OCI-LY7 (cell line): ENCODE measurements at regions not wholly inside any gene's neighbourhood (a gene's known extent, or its start where the extent isn't known, plus 50 kb on each side); places are given as distances from the start of the nearest gene placed in this dataset.

ENCODE experiments used
- BruUV-seq: library from RNA; stranded (reverse); fragments of 400-500 nt; replicated peaks from 2 replicates; lab custom pipeline; 2021; lab: Mats Ljungman, UMichigan
- CTCF ChIA-PET: fragments of 300-600 bp; sonication (Branson Sonifier 250); formaldehyde crosslinking; loops from one replicate; lab custom pipeline; 2022; ENCODE audit warnings: antibody characterized with exemption; ENCODE audit not compliant: unreplicated experiment; lab: Charles Lee
- POLR2A ChIA-PET: fragments of 300-600 bp; sonication (Branson Sonifier 250); formaldehyde crosslinking; loops from one replicate; lab custom pipeline; 2022; ENCODE audit warnings: antibody characterized with exemption; lab: Charles Lee
- DNase-seq: peaks from one replicate; pipeline ENCODE4 v3.0.0-alpha.2; 2015; ENCODE audit warnings: low spot score
- H2AFZ ChIP-seq: fragments of 200-600 bp; sonication (generic), shearing (Covaris generic); 2 replicates; pipeline ENCODE4 v1.6.1; 2014; ENCODE audit warnings: mild to moderate bottlenecking, antibody characterized with exemption, low read length, moderate library complexity
- H3K27ac ChIP-seq: fragments of 200-600 bp; sonication (generic); 2 replicates; pipeline ENCODE4 v1.5.1; 2014; ENCODE audit warnings: mixed run types, low read depth, mild to moderate bottlenecking, moderate library complexity, low read length, inconsistent platforms; ENCODE audit not compliant: poor library complexity, severe bottlenecking
- H3K36me3 ChIP-seq: fragments of 200-600 bp; sonication (generic); 2 replicates; pipeline ENCODE4 v1.6.1; 2014; ENCODE audit warnings: mild to moderate bottlenecking, antibody characterized with exemption, low read length, moderate library complexity, mixed read lengths; ENCODE audit not compliant: insufficient read depth
- H3K4me1 ChIP-seq: fragments of 200-600 bp; sonication (generic); 2 replicates; pipeline ENCODE4 v1.5.1; 2014; ENCODE audit warnings: mild to moderate bottlenecking, low read length; ENCODE audit not compliant: insufficient read depth, poor library complexity, severe bottlenecking
- H3K4me2 ChIP-seq: fragments of 200-600 bp; sonication (generic); 2 replicates; pipeline ENCODE4 v1.6.1; 2014; ENCODE audit warnings: mild to moderate bottlenecking, low read length
- H3K4me3 ChIP-seq: fragments of 200-600 bp; sonication (generic); 2 replicates; pipeline ENCODE4 v1.5.1; 2014; ENCODE audit warnings: mild to moderate bottlenecking, low read depth, low read length; ENCODE audit not compliant: poor library complexity, severe bottlenecking
- H3K79me2 ChIP-seq: fragments of 200-600 bp; sonication (generic); 2 replicates; pipeline ENCODE4 v1.6.1; 2016; ENCODE audit warnings: low read depth, mild to moderate bottlenecking, low read length, moderate library complexity, mixed read lengths; ENCODE audit not compliant: insufficient read depth
- H3K9me2 ChIP-seq: fragments of 200-600 bp; sonication (generic); 2 replicates; pipeline ENCODE4 v1.6.1; 2016; ENCODE audit warnings: mild to moderate bottlenecking, low read length, mixed read lengths; ENCODE audit not compliant: insufficient read depth
- H3K9me3 ChIP-seq: fragments of 200-600 bp; sonication (generic); 2 replicates; pipeline ENCODE4 v1.6.1; 2014; ENCODE audit warnings: mild to moderate bottlenecking, mixed run types, low read length, mixed read lengths
- H4K20me1 ChIP-seq: fragments of 200-600 bp; sonication (generic); 2 replicates; pipeline ENCODE4 v1.6.1; 2014; ENCODE audit warnings: mild to moderate bottlenecking, antibody characterized with exemption, low read length, moderate library complexity, mixed read lengths; ENCODE audit not compliant: insufficient read depth
- EZH2phosphoT487 ChIP-seq: fragments of 200-600 bp; sonication (generic); IDR thresholded peaks from 2 replicates; pipeline ENCODE4 v1.6.1; 2018; ENCODE audit warnings: low read depth, borderline replicate concordance, mild to moderate bottlenecking, mixed run types, antibody characterized with exemption, low read length, moderate library complexity, mixed read lengths
- intact Hi-C: fragments of 100-400 bp; cut with micrococcal nuclease; formaldehyde crosslinking; loops from one replicate; pipeline ENCODE4 v1.10.0; 2022; ENCODE audit not compliant: unreplicated experiment
- TF ChIP-seq, protein P1 (sequence below): fragments of 200-600 bp; sonication (generic); conservative IDR thresholded peaks from 2 replicates; pipeline ENCODE4 v1.5.1; 2014; ENCODE audit warnings: mild to moderate bottlenecking, antibody characterized with exemption, low read length, moderate library complexity, mixed read lengths

DNA sequence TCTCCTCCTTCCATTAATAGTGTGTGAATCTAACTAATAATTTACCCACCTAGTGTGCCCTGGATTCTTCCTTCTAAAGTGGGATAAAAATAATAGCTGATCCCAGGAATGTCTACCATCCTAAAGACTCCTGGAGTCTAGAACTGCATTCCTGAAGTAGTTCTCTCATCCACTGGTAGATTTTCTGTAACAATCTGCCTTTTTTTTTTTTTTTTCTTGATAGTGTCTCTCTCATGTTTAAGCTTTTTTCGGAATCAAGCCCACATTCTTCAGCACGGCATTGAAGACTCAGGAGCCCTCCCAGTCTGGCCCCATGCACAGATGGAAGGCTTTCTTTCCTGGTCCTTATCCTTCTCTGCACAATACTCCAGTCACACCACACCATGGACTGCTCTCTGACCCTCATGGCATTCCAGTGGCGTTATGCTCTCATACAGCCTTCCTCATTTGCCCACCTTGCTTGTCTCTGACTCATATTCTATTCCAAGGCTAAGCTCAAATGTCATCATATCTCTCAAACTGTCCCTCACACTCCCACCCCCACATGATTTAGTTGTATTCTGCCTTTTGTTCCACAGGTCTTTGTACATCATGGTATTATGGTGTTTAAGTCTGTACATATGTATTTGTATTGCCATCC lies 68.7 kb upstream of the FRY start:
- intact Hi-C loops, result no loop called here
- Histone ChIP-seq H4K20me1 (no peaks in the 10 kb centered on the region), H3K27ac (no peak overlapping the region), H2AFZ (no peak overlapping the region), H3K4me2 (no peak overlapping the region), H3K4me1 (no peaks in the 10 kb centered on the region), H3K9me3 (no peaks in the 10 kb centered on the region), H3K36me3 (no peaks in the 10 kb centered on the region), H3K9me2 (no peaks in the 10 kb centered on the region), H3K4me3 (no peak overlapping the region), H3K79me2 (no peaks in the 10 kb centered on the region)
- DNase-seq, result no peak
- no TSS peak for BruUV-seq
- CTCF ChIA-PET, result no interaction called here
- POLR2A ChIA-PET, result interaction anchor here (0.5 to 0.7 kb wide), 2 partner anchors 102 to 1667 kb away, joined by 3 to 4 read pairs; no protein-coding TSS in a partner anchor
- TF ChIP-seq, protein P1, sequence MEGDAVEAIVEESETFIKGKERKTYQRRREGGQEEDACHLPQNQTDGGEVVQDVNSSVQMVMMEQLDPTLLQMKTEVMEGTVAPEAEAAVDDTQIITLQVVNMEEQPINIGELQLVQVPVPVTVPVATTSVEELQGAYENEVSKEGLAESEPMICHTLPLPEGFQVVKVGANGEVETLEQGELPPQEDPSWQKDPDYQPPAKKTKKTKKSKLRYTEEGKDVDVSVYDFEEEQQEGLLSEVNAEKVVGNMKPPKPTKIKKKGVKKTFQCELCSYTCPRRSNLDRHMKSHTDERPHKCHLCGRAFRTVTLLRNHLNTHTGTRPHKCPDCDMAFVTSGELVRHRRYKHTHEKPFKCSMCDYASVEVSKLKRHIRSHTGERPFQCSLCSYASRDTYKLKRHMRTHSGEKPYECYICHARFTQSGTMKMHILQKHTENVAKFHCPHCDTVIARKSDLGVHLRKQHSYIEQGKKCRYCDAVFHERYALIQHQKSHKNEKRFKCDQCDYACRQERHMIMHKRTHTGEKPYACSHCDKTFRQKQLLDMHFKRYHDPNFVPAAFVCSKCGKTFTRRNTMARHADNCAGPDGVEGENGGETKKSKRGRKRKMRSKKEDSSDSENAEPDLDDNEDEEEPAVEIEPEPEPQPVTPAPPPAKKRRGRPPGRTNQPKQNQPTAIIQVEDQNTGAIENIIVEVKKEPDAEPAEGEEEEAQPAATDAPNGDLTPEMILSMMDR, result no peak
- no peak for TF ChIP-seq EZH2phosphoT487

DNA sequence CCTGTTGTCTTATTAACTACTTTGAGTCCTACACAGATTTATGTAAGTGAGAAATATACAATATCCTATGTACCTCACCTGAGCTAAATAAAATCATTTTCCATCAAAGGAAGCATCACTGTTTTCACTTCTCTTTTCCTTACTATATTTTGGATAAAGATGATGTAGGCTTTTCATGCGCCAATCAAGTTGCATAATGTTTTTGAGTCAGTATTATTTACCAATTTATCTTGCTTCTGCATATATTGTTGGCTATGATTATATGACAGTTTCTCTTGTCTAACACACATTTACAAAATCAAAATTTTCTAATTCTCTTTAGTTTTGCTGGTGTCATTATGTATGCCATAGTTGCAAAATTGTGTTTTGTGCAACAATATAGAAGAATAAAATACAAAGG lies 67.9 kb upstream of the FRY start:
- Histone ChIP-seq H3K79me2 (no peaks in the 10 kb centered on the region), H3K36me3 (no peaks in the 10 kb centered on the region), H3K9me3 (no peaks in the 10 kb centered on the region), H2AFZ (no peak overlapping the region), H3K27ac (no peak overlapping the region), H3K9me2 (no peaks in the 10 kb centered on the region), H3K4me1 (no peaks in the 10 kb centered on the region), H4K20me1 (no peaks in the 10 kb centered on the region), H3K4me2 (no peak overlapping the region), H3K4me3 (no peak overlapping the region)
- DNase-seq, result no peak
- ChIA-PET POLR2A (interaction anchor here (0.5 kb wide), 1 partner anchor 101 kb away, joined by 3 read pairs; no protein-coding TSS in a partner anchor), CTCF (no interaction called here)
- TF ChIP-seq EZH2phosphoT487, result no peak
- TF ChIP-seq, protein P1, result no peak
- no TSS peak for BruUV-seq
- intact Hi-C loops, result no loop called here

DNA sequence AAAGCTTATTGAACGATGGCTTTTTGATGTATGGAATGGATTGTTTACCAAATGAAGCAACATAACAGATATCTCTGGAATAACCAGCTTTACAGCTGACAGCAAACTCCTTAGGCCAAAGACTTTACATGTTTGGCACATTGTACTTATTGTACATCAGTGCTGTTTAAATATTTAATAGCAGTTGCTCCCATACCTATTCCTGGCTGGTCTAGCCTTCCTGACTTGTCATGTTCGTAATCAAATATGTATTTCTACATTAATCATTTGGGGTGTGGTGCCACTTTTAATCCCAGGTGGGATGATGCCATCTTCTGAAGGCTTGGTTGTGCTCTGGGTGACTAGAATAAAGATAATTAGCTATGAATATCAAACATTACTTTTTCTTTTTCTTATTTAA lies 67.4 kb upstream of the FRY start:
- intact Hi-C loops, result no loop called here
- ChIA-PET CTCF (no interaction called here), POLR2A (no interaction called here)
- H3K4me3 ChIP-seq, result no peak overlapping the region
- H3K9me2 ChIP-seq, result no peaks in the 10 kb centered on the region
- no peak overlapping the region for H3K27ac ChIP-seq
- H2AFZ ChIP-seq, result no peak overlapping the region
- no peak for DNase-seq
- no peaks in the 10 kb centered on the region for H3K9me3 ChIP-seq
- H3K79me2 ChIP-seq, result no peaks in the 10 kb centered on the region
- H4K20me1 ChIP-seq, result no peaks in the 10 kb centered on the region
- H3K4me1 ChIP-seq, result no peaks in the 10 kb centered on the region
- no peaks in the 10 kb centered on the region for H3K36me3 ChIP-seq
- no TSS peak for BruUV-seq
- TF ChIP-seq EZH2phosphoT487, result no peak
- TF ChIP-seq, protein P1, result no peak
- H3K4me2 ChIP-seq, result no peak overlapping the region
